MCF 10A (cell line): ENCODE measurements at regions not wholly inside any gene's neighbourhood (a gene's known extent, or its start where the extent isn't known, plus 50 kb on each side); places are given as distances from the start of the nearest gene placed in this dataset.

Source experiments
- BruUV-seq: library from RNA; stranded (reverse); fragments of 400-500 nt; replicated peaks from 2 replicates; lab custom pipeline; 2021; lab: Mats Ljungman, UMichigan
- CTCF ChIA-PET: fragments of 300-600 bp; sonication (Branson Sonifier 250); formaldehyde crosslinking; extraction: SDS; loops from one replicate; lab custom pipeline; 2021; ENCODE audit warnings: antibody characterized with exemption, inconsistent platforms; lab: Yijun Ruan, JAX
- POLR2A ChIA-PET: fragments of 300-600, 350-650 bp; sonication (Branson Sonifier 250); formaldehyde crosslinking; extraction: SDS; loops from one replicate; lab custom pipeline; 2020; ENCODE audit warnings: antibody characterized with exemption, inconsistent platforms; lab: Yijun Ruan, JAX
- DNase-seq: peaks from one replicate; pipeline ENCODE4 v3.0.0-alpha.2; 2018; ENCODE audit not compliant: unreplicated experiment
- H3K27ac Mint-ChIP-seq: one replicate; pipeline ENCODE4 v1.8.0; 2022; ENCODE audit warnings: mild to moderate bottlenecking, low read depth, mixed read lengths; ENCODE audit not compliant: unreplicated experiment
- H3K27me3 Mint-ChIP-seq: one replicate; pipeline ENCODE4 v1.8.0; 2022; ENCODE audit warnings: mixed read lengths; ENCODE audit not compliant: insufficient read depth, unreplicated experiment
- H3K36me3 Mint-ChIP-seq: one replicate; pipeline ENCODE4 v1.8.0; 2022; ENCODE audit warnings: mild to moderate bottlenecking, moderate library complexity, mixed read lengths; ENCODE audit not compliant: insufficient read depth, unreplicated experiment
- H3K4me1 Mint-ChIP-seq: one replicate; pipeline ENCODE4 v1.8.0; 2022; ENCODE audit warnings: mixed read lengths; ENCODE audit not compliant: insufficient read depth, unreplicated experiment
- H3K4me3 Mint-ChIP-seq: one replicate; pipeline ENCODE4 v1.8.0; 2022; ENCODE audit warnings: mild to moderate bottlenecking, moderate library complexity, mixed read lengths; ENCODE audit not compliant: unreplicated experiment
- H3K9me3 Mint-ChIP-seq: one replicate; pipeline ENCODE4 v1.8.0; 2022; ENCODE audit warnings: mixed read lengths; ENCODE audit not compliant: unreplicated experiment
- CTCF ChIP-seq: fragments of 200-600 bp; IDR thresholded peaks from one replicate; pipeline ENCODE4 v1.8.0; 2022; ENCODE audit warnings: antibody characterized with exemption, mild to moderate bottlenecking; ENCODE audit not compliant: unreplicated experiment
- intact Hi-C: fragments of 100-400 bp; cut with micrococcal nuclease; formaldehyde crosslinking; loops from 2 replicates; pipeline ENCODE4 v1.14.1; 2022

GRCh38 chr7:12107841-12108254 lies 103.2 kb upstream of the TMEM106B start:
- Mint-ChIP-seq H3K27ac (no peak overlapping the region), H3K9me3 (no peaks in the 10 kb centered on the region), H3K4me1 (no peaks in the 10 kb centered on the region), H3K27me3 (peaks cover 11% of the 10 kb centered on the region), H3K4me3 (no peak overlapping the region), H3K36me3 (no peaks in the 10 kb centered on the region)
- DNase-seq = no peak
- ChIA-PET CTCF (no interaction called here), POLR2A (interaction anchor here (1.3 kb wide), 1 partner anchor 103 kb away, joined by 4 read pairs; the partner anchor contains the start of gene TMEM106B)
- no TSS peak for BruUV-seq
- intact Hi-C loops = no loop called here
- no peak for TF ChIP-seq CTCF

GRCh38 chr7:12110425-12110824 lies 100.7 kb upstream of the TMEM106B start:
- no peak overlapping the region for H3K4me3 Mint-ChIP-seq
- H3K27ac Mint-ChIP-seq = no peak overlapping the region
- H3K9me3 Mint-ChIP-seq = no peaks in the 10 kb centered on the region
- intact Hi-C loops = no loop called here
- BruUV-seq = no TSS peak
- no peak for TF ChIP-seq CTCF
- H3K27me3 Mint-ChIP-seq = peaks cover 25% of the 10 kb centered on the region
- DNase-seq = no peak
- no peaks in the 10 kb centered on the region for H3K36me3 Mint-ChIP-seq
- POLR2A ChIA-PET = no interaction called here
- CTCF ChIA-PET = no interaction called here
- no peaks in the 10 kb centered on the region for H3K4me1 Mint-ChIP-seq

GRCh38 chr7:12111422-12112405 lies 99.4 kb upstream of the TMEM106B start:
- ChIA-PET POLR2A (no interaction called here), CTCF (no interaction called here)
- Mint-ChIP-seq H3K27ac (no peak overlapping the region), H3K4me3 (no peak overlapping the region), H3K9me3 (no peaks in the 10 kb centered on the region), H3K27me3 (peaks cover 25% of the 10 kb centered on the region), H3K36me3 (no peaks in the 10 kb centered on the region), H3K4me1 (no peaks in the 10 kb centered on the region)
- no TSS peak for BruUV-seq
- TF ChIP-seq CTCF = no peak
- intact Hi-C loops = no loop called here
- no peak for DNase-seq

GRCh38 chr7:12117170-12117569 lies 93.9 kb upstream of the TMEM106B start:
- no peak for DNase-seq
- Mint-ChIP-seq H3K4me1 (no peaks in the 10 kb centered on the region), H3K27ac (no peak overlapping the region), H3K4me3 (no peak overlapping the region), H3K36me3 (no peaks in the 10 kb centered on the region), H3K9me3 (no peaks in the 10 kb centered on the region), H3K27me3 (peaks cover 20% of the 10 kb centered on the region)
- no TSS peak for BruUV-seq
- ChIA-PET POLR2A (no interaction called here), CTCF (no interaction called here)
- intact Hi-C loops = no loop called here
- TF ChIP-seq CTCF = no peak
